Right atrium auricular region (tissue), 2 donors: ENCODE measurements at regions not wholly inside any gene's neighbourhood (a gene's known extent, or its start where the extent isn't known, plus 50 kb on each side); places are given as distances from the start of the nearest gene placed in this dataset.

ENCODE experiments used
- DNase-seq: peaks from one replicate; pipeline ENCODE4 v3.0.0-alpha.2; 2019; ENCODE audit warnings: low spot score
- H3K27ac ChIP-seq, 2 donors: fragments of 200-600 bp; sonication (generic); 1 replicate in 1 of 2; 2 replicates in 1 of 2; pipeline ENCODE4 v1.5.1; 2016 to 2019
- H3K27me3 ChIP-seq, 2 donors: fragments of 200-600 bp; sonication (generic); one replicate each; pipeline versions ENCODE4 v1.5.1 to v1.6.0; 2017 to 2019
- H3K36me3 ChIP-seq: fragments of 200-600 bp; sonication (generic); one replicate; pipeline ENCODE4 v1.5.1; 2016
- H3K4me1 ChIP-seq, 2 donors: fragments of 200-600 bp; sonication (generic); one replicate each; pipeline versions ENCODE4 v1.5.1 to v1.6.0; 2017 to 2019
- H3K4me3 ChIP-seq, 2 donors: fragments of 200-600 bp; sonication (generic); 1 replicate in 1 of 2; 2 replicates in 1 of 2; pipeline ENCODE4 v1.5.1; 2017 to 2019; ENCODE audit warnings: mild to moderate bottlenecking in 1 of 2, moderate library complexity in 1 of 2
- H3K9me3 ChIP-seq, 2 donors: fragments of 200-600 bp; sonication (generic); one replicate each; pipeline ENCODE4 v1.5.1; 2019
- CTCF ChIP-seq, 2 donors: fragments of 200-600 bp; sonication (generic); IDR thresholded peaks; one replicate each; pipeline ENCODE4 v1.5.1; 2019; ENCODE audit warnings: antibody characterized with exemption in 2 of 2

- Histone ChIP-seq H3K9me3 (no peaks in the 10 kb centered on the region), H3K4me3 (no peak overlapping the region), H3K27me3 (no peaks in the 10 kb centered on the region), H3K36me3 (no peaks in the 10 kb centered on the region), H3K4me1 (no peaks in the 10 kb centered on the region), H3K27ac (no peak overlapping the region)
- no peak for DNase-seq
- no peak for TF ChIP-seq CTCF (IDR thresholded peaks at IDR 0.05)
These were observed 138.7 kb upstream of the ADO start for GRCh38 chr10:62665771-62666170.

- no peak for TF ChIP-seq CTCF (IDR thresholded peaks at IDR 0.05)
- Histone ChIP-seq H3K27ac (no peak overlapping the region), H3K36me3 (no peaks in the 10 kb centered on the region), H3K27me3 (no peaks in the 10 kb centered on the region), H3K4me1 (no peaks in the 10 kb centered on the region), H3K4me3 (no peak overlapping the region), H3K9me3 (no peaks in the 10 kb centered on the region)
- DNase-seq: no peak
These were observed 138.2 kb upstream of the ADO start for GRCh38 chr10:62666275-62666674.

DNA sequence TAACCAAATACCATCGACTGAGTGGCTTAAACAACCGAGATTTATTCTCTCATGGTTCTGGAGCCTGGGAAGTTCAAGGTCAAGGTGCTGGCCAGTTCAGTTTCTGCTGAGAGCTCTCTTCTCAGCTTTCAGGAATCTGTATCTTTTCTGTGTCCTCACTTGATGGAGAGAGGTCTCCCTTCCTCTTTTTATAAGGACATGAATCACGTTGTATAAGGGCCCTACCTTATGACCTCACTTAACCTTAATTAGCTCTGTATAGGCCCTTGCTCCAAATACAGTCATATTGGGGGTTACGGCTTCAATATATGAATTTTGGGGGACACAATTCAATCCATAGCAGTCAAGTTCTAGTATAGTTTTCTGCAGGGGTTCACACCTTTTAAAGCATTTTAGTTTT, 135.2 kb upstream of the ADO start:
- Histone ChIP-seq H3K27ac (no peak overlapping the region), H3K9me3 (no peaks in the 10 kb centered on the region), H3K27me3 (no peaks in the 10 kb centered on the region), H3K4me1 (no peaks in the 10 kb centered on the region), H3K36me3 (no peaks in the 10 kb centered on the region), H3K4me3 (no peak overlapping the region)
- TF ChIP-seq CTCF (IDR thresholded peaks at IDR 0.05): no peak
- DNase-seq: no peak

GRCh38 chr10:62671104-62671503, 133.4 kb upstream of the ADO start:
- Histone ChIP-seq H3K27ac (no peak overlapping the region), H3K27me3 (no peaks in the 10 kb centered on the region), H3K4me3 (no peak overlapping the region), H3K9me3 (no peaks in the 10 kb centered on the region), H3K36me3 (no peaks in the 10 kb centered on the region), H3K4me1 (no peaks in the 10 kb centered on the region)
- TF ChIP-seq CTCF (IDR thresholded peaks at IDR 0.05): no peak
- DNase-seq: no peak

DNA sequence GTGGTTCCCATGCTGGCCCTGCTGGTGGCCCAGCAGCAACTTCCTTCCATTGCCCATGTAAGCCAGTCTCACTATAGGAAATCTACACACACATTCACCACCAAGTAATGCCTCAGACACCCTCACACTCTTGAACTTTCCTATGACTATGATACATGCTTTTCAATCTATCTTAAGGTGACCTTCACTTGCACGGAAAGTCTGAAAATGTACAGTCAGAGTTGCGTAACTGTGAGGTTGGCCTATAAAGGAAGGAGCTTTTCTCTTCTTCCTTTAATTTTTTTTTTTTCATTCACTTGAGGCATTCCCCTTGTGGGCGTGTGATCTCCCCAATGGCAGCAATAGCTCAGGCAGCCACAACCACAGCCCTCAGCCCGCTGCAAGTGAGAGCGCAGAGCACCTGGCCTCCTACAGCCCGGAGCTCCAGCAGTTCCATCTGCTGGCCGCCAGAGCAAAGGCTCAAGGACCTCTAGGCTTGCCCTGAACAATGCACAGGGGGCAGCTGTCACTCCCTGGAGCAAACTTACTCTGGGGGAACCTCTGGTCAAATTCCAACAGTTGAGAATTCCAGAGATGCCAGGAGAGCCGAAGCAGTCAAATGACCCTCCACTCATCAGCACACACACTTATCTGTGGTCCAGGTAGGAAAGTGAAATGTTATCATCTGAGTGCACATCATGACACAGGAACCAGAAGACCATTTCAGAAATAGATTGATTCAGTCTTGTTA, 123.1 kb upstream of the ADO start:
- no peaks in the 10 kb centered on the region for H3K4me1 ChIP-seq
- no peak overlapping the region for H3K4me3 ChIP-seq
- no peak for DNase-seq
- no peak for TF ChIP-seq CTCF (IDR thresholded peaks at IDR 0.05)
- no peaks in the 10 kb centered on the region for H3K36me3 ChIP-seq
- no peaks in the 10 kb centered on the region for H3K27me3 ChIP-seq
- no peaks in the 10 kb centered on the region for H3K9me3 ChIP-seq
- no peak overlapping the region for H3K27ac ChIP-seq

DNA sequence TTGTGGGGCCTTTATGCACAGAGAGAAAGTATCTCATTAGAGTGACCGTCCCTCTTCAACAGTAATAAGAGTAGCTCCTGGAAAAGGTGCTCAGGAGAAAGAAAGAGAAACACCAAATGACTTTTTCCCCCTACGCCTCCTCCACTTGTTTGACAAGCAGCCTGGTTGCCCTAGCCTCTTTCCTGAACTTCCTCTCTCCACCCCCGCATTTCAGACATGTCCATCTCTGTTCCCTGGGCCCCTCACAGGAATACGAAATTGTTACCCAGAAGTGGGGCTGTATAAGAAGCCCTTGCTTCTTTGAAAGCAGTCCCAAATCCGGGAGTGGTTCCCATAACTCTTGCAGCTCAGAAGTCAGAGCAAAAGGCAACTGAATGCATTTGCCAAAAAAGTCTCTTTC, 119.6 kb upstream of the ADO start:
- no peaks in the 10 kb centered on the region for H3K4me1 ChIP-seq
- no peak overlapping the region for H3K4me3 ChIP-seq
- no peaks in the 10 kb centered on the region for H3K27me3 ChIP-seq
- H3K27ac ChIP-seq: no peak overlapping the region
- no peak for TF ChIP-seq CTCF (IDR thresholded peaks at IDR 0.05)
- H3K9me3 ChIP-seq: peaks cover 0 to 6% of the 10 kb centered on the region in 2 donors
- no peak for DNase-seq
- H3K36me3 ChIP-seq: no peaks in the 10 kb centered on the region
